Uterus (tissue), 3 donors: ENCODE measurements at regions not wholly inside any gene's neighbourhood (a gene's known extent, or its start where the extent isn't known, plus 50 kb on each side); places are given as distances from the start of the nearest gene placed in this dataset.

Experiments used
- DNase-seq, 2 donors: peaks; one replicate each; pipeline ENCODE4 v3.0.0-alpha.2; 2019 to 2020
- H3K27ac ChIP-seq, 2 donors: fragments of 200-600 bp; sonication (generic); 1 replicate in 1 of 2; 2 replicates in 1 of 2; pipeline ENCODE4 v1.5.1; 2016 to 2018
- H3K27me3 ChIP-seq, 2 donors: fragments of 200-600 bp; sonication (generic); one replicate each; pipeline ENCODE4 v1.5.1; 2018 to 2019; ENCODE audit warnings: control low read depth in 1 of 2
- H3K36me3 ChIP-seq, 2 donors: fragments of 200-600 bp; sonication (generic); one replicate each; pipeline ENCODE4 v1.5.1; 2019; ENCODE audit warnings: control low read depth in 1 of 2
- H3K4me1 ChIP-seq, 2 donors: fragments of 200-600 bp; sonication (generic); one replicate each; pipeline ENCODE4 v1.5.1; 2018 to 2019; ENCODE audit warnings: control low read depth in 1 of 2
- H3K4me3 ChIP-seq, 2 donors: fragments of 200-600 bp; sonication (generic); 1 replicate in 1 of 2; 2 replicates in 1 of 2; pipeline ENCODE4 v1.5.1; 2018 to 2019; ENCODE audit warnings: mild to moderate bottlenecking in 1 of 2
- H3K9me3 ChIP-seq, 2 donors: fragments of 200-600 bp; sonication (generic); one replicate each; pipeline ENCODE4 v1.5.1; 2019; ENCODE audit warnings: control low read depth in 1 of 2
- POLR2A ChIP-seq, 2 donors: fragments of 450-650 bp; IDR thresholded peaks; one replicate each; pipeline ENCODE4 v1.6.1; 2016; ENCODE audit warnings: antibody characterized with exemption in 2 of 2, mild to moderate bottlenecking in 1 of 2, moderate library complexity in 1 of 2
- intact Hi-C: fragments of 100-400 bp; cut with DNase I; formaldehyde crosslinking; loops from one replicate; pipeline ENCODE4 v1.15.1; 2023; ENCODE audit warnings: low total_unique reads
- TF ChIP-seq, protein P1 (sequence below), 4 experiments: fragments of 200-600 bp in 2 of 4; fragments of 450-650 bp in 2 of 4; sonication (generic) in 2 of 4; IDR thresholded peaks; one replicate each; pipeline ENCODE4 v1.5.1; 2016 to 2019; ENCODE audit warnings: antibody characterized with exemption in 4 of 4, mild to moderate bottlenecking in 2 of 4, moderate library complexity in 1 of 4
- donor health status: DM: yes; HTN: yes; CAD: no.

DNA sequence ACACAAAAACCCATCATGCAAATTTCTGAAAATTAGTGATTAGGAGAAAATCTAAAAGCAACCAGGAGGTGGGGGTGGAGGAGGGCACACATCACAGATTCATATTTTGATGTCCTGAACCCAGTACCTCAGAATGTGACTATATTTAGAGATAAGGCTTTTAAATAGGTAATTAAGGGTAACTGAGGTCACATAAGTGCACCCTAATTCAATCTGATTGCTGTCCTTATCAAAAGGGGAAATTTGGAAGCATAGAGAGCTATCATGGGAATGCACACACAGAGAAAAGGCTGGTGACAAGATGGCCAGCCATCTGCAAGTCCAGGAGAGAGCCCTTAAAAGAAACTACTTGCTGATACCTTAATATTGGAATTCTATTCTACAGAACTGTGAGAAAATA, 281.8 kb upstream of the UGT8 start:
- no peak for DNase-seq
- H3K27me3 ChIP-seq = no peaks in the 10 kb centered on the region
- H3K9me3 ChIP-seq = no peaks in the 10 kb centered on the region
- H3K36me3 ChIP-seq = no peaks in the 10 kb centered on the region
- TF ChIP-seq, protein P1, sequence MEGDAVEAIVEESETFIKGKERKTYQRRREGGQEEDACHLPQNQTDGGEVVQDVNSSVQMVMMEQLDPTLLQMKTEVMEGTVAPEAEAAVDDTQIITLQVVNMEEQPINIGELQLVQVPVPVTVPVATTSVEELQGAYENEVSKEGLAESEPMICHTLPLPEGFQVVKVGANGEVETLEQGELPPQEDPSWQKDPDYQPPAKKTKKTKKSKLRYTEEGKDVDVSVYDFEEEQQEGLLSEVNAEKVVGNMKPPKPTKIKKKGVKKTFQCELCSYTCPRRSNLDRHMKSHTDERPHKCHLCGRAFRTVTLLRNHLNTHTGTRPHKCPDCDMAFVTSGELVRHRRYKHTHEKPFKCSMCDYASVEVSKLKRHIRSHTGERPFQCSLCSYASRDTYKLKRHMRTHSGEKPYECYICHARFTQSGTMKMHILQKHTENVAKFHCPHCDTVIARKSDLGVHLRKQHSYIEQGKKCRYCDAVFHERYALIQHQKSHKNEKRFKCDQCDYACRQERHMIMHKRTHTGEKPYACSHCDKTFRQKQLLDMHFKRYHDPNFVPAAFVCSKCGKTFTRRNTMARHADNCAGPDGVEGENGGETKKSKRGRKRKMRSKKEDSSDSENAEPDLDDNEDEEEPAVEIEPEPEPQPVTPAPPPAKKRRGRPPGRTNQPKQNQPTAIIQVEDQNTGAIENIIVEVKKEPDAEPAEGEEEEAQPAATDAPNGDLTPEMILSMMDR (IDR thresholded peaks at IDR 0.05) = no peak
- no peak for TF ChIP-seq POLR2A (IDR thresholded peaks at IDR 0.05)
- no peak overlapping the region for H3K4me3 ChIP-seq
- no peaks in the 10 kb centered on the region for H3K4me1 ChIP-seq
- H3K27ac ChIP-seq = no peak overlapping the region
- intact Hi-C loops = no loop called here

DNA sequence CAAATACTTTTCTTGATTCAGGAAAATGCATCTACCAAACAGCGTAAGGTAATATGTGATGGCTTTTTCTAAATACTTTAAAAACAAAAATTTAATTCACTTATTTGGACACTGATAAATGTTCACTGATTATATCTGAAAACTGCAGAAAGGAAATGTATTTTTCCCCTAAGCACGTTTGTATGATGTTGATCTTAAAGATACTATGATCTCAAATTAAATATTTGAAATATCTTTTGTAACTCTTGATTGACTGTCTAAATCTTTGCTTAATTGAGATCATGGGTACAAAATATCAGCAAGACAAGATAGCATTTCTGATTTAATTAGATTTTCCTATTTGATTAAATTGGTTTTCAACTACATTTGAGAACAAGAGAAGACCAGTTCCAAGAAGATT, 281.0 kb upstream of the UGT8 start:
- H3K4me3 ChIP-seq = no peak overlapping the region
- TF ChIP-seq POLR2A (IDR thresholded peaks at IDR 0.05) = no peak
- TF ChIP-seq, protein P1 (IDR thresholded peaks at IDR 0.05) = no peak
- H3K27me3 ChIP-seq = no peaks in the 10 kb centered on the region
- H3K27ac ChIP-seq = no peak overlapping the region
- H3K36me3 ChIP-seq = no peaks in the 10 kb centered on the region
- no peaks in the 10 kb centered on the region for H3K4me1 ChIP-seq
- no peak for DNase-seq
- intact Hi-C loops = no loop called here
- no peaks in the 10 kb centered on the region for H3K9me3 ChIP-seq

DNA sequence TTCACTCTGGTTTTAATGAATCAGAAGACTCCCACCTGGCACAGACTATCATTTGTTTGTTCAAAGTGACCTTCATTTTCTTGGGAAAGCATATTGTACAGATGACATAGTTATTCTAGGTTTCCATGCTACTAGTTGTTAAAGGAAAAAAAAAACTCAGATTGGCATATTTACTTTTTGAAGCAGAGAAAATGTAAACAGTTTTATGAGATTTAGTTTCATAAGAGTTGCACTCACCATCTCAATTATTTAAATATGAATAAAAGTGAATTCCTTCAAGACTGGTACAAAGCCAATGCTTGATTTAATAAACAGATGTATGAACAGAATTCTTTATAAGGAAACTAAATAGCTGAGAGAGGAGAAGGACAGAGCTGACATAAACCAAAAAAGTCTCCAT, 280.3 kb upstream of the UGT8 start:
- no peak overlapping the region for H3K27ac ChIP-seq
- H3K9me3 ChIP-seq = no peaks in the 10 kb centered on the region
- intact Hi-C loops = no loop called here
- H3K27me3 ChIP-seq = no peaks in the 10 kb centered on the region
- TF ChIP-seq, protein P1 (IDR thresholded peaks at IDR 0.05) = no peak
- TF ChIP-seq POLR2A (IDR thresholded peaks at IDR 0.05) = no peak
- H3K4me1 ChIP-seq = no peaks in the 10 kb centered on the region
- H3K36me3 ChIP-seq = no peaks in the 10 kb centered on the region
- no peak for DNase-seq
- H3K4me3 ChIP-seq = no peak overlapping the region

DNA sequence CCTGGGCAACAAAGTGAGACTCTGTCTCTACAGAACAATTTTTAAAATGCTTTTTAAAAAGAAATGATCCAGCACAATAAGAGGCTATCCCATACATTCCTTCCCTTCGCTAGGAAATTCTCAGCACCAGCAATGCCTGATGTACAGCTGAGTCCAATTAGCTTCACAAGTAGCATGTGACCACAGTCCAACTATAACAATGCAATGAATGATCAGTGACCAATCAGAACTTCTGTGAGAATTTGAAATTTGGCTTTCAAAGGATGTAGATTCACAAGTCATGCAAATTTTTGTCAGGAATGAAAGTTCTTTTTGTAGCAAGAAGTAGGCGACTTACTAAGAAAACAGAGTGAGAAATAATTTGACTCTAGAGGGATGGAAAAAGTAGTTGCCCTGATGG, 278.5 kb upstream of the UGT8 start:
- no peak overlapping the region for H3K4me3 ChIP-seq
- no peaks in the 10 kb centered on the region for H3K9me3 ChIP-seq
- H3K27ac ChIP-seq = no peak overlapping the region
- no peaks in the 10 kb centered on the region for H3K27me3 ChIP-seq
- no peaks in the 10 kb centered on the region for H3K36me3 ChIP-seq
- no peaks in the 10 kb centered on the region for H3K4me1 ChIP-seq
- no peak for TF ChIP-seq POLR2A (IDR thresholded peaks at IDR 0.05)
- TF ChIP-seq, protein P1 (IDR thresholded peaks at IDR 0.05) = no peak
- no peak for DNase-seq
- intact Hi-C loops = no loop called here

DNA sequence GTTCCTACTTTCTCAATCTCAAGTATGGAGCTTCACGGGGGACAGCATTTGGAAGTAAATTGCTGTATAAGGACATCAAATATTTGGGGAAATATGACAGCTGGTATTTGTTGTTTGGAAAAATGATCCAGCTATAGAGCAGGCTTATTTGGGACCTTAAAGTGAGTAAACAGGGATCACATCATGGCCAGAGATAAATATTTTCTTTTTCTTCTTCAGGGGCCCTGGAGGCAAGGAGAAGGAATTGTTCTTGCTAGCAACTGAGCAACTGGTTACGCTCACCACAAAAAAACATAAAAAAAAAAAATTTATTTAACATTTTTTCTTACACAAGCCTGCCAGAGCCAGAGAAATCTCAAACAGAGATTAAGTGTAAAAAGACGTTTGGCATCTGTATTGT, 277.2 kb upstream of the UGT8 start:
- intact Hi-C loops = no loop called here
- Histone ChIP-seq H3K9me3 (no peaks in the 10 kb centered on the region), H3K4me1 (no peaks in the 10 kb centered on the region), H3K27ac (no peak overlapping the region), H3K27me3 (no peaks in the 10 kb centered on the region), H3K4me3 (no peak overlapping the region), H3K36me3 (no peaks in the 10 kb centered on the region)
- DNase-seq = no peak
- TF ChIP-seq, protein P1 (IDR thresholded peaks at IDR 0.05) = no peak
- no peak for TF ChIP-seq POLR2A (IDR thresholded peaks at IDR 0.05)
